ENCODE measurements at regions not wholly inside any gene's neighbourhood (a gene's known extent, or its start where the extent isn't known, plus 50 kb on each side); places are given as distances from the start of the nearest gene placed in this dataset.
A peak's percentile ranks its signal among the peaks of the same experiment; 100 is the strongest.

- Histone ChIP-seq H3K27ac (no peak overlapping the region), H3K27me3 (ENCODE audit: insufficient read depth, low read depth, severe bottlenecking) (no peaks in the 10 kb centered on the region), H3K4me3 (ENCODE audit: low read depth, low read length) (no peak overlapping the region), H3K9me3 (ENCODE audit: severe bottlenecking) (no peaks in the 10 kb centered on the region), H3K36me3 (no peaks in the 10 kb centered on the region)
- no peak for DNase-seq
- no peak for TF ChIP-seq CTCF (IDR thresholded peaks at IDR 0.05; ENCODE audit: low read depth, low read length)
Measured at GRCh38 chr5:145708169-145708568, 127.0 kb downstream of the PRELID2 start.

DNA sequence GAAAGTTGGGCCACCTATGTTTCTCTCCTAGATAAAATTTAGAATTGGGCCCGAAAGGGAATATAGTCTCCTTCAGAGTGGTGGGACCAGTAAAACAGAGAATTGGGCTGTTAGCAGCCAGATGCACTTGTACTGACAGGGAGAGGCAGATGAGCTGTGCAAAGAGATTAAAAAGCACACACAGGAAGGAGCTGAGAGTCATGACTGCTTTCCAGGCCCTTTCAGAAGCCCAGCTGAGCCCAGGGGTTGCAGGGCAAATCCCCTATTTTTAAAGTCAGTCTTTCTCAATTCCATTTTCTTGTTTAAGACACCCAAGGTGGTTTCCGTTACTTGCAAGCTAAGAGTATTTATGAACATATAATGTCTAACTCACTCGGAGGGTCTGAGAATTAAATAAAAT is 130.4 kb downstream of the PRELID2 start:
- Histone ChIP-seq H3K27ac (no peak overlapping the region), H3K4me3 (ENCODE audit: low read depth, low read length) (no peak overlapping the region)
- TF ChIP-seq CTCF (IDR thresholded peaks at IDR 0.05; ENCODE audit: low read depth, low read length) = no peak

GRCh38 chr5:145703856-145704255 is 131.3 kb downstream of the PRELID2 start:
- DNase-seq = no peak
- H3K9me3 ChIP-seq (ENCODE audit: severe bottlenecking) = no peaks in the 10 kb centered on the region
- no peaks in the 10 kb centered on the region for H3K27me3 ChIP-seq (ENCODE audit: insufficient read depth, low read depth, severe bottlenecking)
- no peak overlapping the region for H3K27ac ChIP-seq
- no peak for TF ChIP-seq CTCF (IDR thresholded peaks at IDR 0.05; ENCODE audit: low read depth, low read length)
- H3K4me3 ChIP-seq (ENCODE audit: low read depth, low read length) = no peak overlapping the region
- no peaks in the 10 kb centered on the region for H3K36me3 ChIP-seq

More for the DNA sequence above, 130.4 kb downstream of the PRELID2 start:
- H3K27me3 ChIP-seq (ENCODE audit: insufficient read depth, low read depth, severe bottlenecking) = no peaks in the 10 kb centered on the region
- H3K36me3 ChIP-seq = no peaks in the 10 kb centered on the region
- DNase-seq = no peak
- H3K9me3 ChIP-seq (ENCODE audit: severe bottlenecking) = no peaks in the 10 kb centered on the region

DNA sequence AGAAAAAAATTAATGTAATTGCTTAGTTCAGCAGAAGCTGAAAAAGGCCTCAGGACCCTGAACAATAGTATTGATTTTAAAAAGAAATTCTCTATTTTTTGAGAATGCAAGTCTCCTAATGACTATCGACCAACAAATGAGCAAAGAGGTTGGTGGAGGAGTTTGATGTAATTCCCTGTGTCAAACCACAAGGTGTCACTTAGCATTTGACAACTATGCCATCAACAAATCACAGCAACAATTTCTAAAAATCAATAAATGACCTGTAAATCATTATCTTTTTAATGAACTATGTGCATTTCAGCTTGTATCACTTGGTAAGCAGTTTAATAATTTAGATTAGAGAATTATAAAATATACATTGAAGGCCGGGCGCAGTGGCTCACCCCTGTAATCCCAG is 133.7 kb downstream of the PRELID2 start:
- no peak for TF ChIP-seq CTCF (IDR thresholded peaks at IDR 0.05; ENCODE audit: low read depth, low read length)
- no peak for DNase-seq
- Histone ChIP-seq H3K36me3 (no peaks in the 10 kb centered on the region), H3K27me3 (ENCODE audit: insufficient read depth, low read depth, severe bottlenecking) (no peaks in the 10 kb centered on the region), H3K4me3 (ENCODE audit: low read depth, low read length) (no peak overlapping the region), H3K9me3 (ENCODE audit: severe bottlenecking) (no peaks in the 10 kb centered on the region), H3K27ac (no peak overlapping the region)

- Histone ChIP-seq H3K36me3 (no peaks in the 10 kb centered on the region), H3K4me3 (ENCODE audit: low read depth, low read length) (no peak overlapping the region), H3K9me3 (ENCODE audit: severe bottlenecking) (no peaks in the 10 kb centered on the region), H3K27ac (no peak overlapping the region), H3K27me3 (ENCODE audit: insufficient read depth, low read depth, severe bottlenecking) (no peaks in the 10 kb centered on the region)
- no peak for TF ChIP-seq CTCF (IDR thresholded peaks at IDR 0.05; ENCODE audit: low read depth, low read length)
- DNase-seq = no peak
Measured at GRCh38 chr5:145699846-145700245, 135.3 kb downstream of the PRELID2 start.

DNA sequence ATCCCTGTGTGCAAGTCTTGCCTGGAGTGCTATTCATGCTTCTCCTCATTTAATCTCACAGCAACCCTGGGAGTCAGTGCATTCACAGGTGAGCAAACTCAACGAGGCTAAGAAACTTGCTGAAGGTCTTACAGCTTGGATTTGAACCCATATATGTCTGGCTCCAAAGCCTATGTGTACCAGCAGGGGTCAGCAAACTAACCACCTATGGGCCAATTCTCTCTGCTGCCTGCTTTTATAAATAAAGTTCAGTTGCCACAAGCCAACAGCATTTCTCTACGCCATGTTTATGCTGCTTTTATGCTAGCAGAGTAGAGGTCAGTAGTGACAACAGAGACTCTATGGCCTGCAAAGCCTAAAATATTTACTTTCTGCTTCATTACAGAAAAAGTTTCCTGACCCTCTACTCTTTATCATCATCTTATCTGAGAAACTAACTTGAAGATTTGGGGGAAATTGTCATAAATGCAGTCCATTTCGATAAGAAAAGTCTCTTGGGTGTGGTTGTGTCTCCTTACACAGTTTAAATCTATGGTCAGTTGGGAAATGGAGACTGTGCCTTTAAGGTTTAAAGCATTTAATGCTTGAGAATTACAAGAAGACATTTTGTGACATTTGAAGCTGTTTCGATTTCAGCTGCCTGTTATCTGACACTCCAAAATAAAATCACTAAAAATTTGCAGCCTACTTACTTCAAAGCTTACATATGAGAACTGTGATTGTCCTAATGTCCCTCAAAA is 137.7 kb downstream of the PRELID2 start:
- H3K27ac ChIP-seq = no peak overlapping the region
- no peaks in the 10 kb centered on the region for H3K27me3 ChIP-seq (ENCODE audit: insufficient read depth, low read depth, severe bottlenecking)
- peak; percentile 81 for TF ChIP-seq CTCF (IDR thresholded peaks at IDR 0.05; ENCODE audit: low read depth, low read length)
- no peaks in the 10 kb centered on the region for H3K9me3 ChIP-seq (ENCODE audit: severe bottlenecking)
- DNase-seq = peak; percentile 45
- no peak overlapping the region for H3K4me3 ChIP-seq (ENCODE audit: low read depth, low read length)
- H3K36me3 ChIP-seq = no peaks in the 10 kb centered on the region
